ENCODE measurements at regions not wholly inside any gene's neighbourhood (a gene's known extent, or its start where the extent isn't known, plus 50 kb on each side); places are given as distances from the start of the nearest gene placed in this dataset.

GRCh38 chr10:131024259-131025131 lies 287.0 kb downstream of the TCERG1L start:
- no peaks in the 10 kb centered on the region for H3K27me3 ChIP-seq (ENCODE audit: low read depth, low read length)
- no peak overlapping the region for H3K4me3 ChIP-seq (ENCODE audit: low read length)
- TF ChIP-seq, protein P1, sequence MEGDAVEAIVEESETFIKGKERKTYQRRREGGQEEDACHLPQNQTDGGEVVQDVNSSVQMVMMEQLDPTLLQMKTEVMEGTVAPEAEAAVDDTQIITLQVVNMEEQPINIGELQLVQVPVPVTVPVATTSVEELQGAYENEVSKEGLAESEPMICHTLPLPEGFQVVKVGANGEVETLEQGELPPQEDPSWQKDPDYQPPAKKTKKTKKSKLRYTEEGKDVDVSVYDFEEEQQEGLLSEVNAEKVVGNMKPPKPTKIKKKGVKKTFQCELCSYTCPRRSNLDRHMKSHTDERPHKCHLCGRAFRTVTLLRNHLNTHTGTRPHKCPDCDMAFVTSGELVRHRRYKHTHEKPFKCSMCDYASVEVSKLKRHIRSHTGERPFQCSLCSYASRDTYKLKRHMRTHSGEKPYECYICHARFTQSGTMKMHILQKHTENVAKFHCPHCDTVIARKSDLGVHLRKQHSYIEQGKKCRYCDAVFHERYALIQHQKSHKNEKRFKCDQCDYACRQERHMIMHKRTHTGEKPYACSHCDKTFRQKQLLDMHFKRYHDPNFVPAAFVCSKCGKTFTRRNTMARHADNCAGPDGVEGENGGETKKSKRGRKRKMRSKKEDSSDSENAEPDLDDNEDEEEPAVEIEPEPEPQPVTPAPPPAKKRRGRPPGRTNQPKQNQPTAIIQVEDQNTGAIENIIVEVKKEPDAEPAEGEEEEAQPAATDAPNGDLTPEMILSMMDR (IDR thresholded peaks at IDR 0.05; ENCODE audit: low read depth, low read length): no peak
- TF ChIP-seq EZH2phosphoT487 (IDR thresholded peaks at IDR 0.05; ENCODE audit: low read depth): no peak

DNA sequence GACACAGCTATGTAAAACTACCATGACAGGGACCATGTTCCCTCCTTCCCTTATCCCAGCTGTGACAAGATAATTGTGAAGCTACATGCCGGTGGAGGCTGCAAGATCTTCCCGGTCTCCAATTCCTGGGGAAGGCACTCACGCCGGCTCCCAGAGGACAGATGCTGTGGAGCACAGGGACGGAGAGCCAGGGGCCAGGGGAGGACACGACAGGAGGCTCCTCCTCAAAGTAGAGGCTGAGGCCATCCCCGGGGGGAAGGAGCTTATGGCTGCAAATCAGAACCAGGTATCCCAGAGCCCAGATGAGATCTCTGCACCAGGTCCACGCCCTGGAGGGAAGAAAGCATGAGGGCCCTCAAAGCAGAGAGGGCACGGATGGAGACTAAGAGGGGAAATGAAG lies 286.2 kb downstream of the TCERG1L start:
- Histone ChIP-seq H3K4me3 (ENCODE audit: low read length) (no peak overlapping the region), H3K9me3 (ENCODE audit: insufficient read depth, low read length) (no peaks in the 10 kb centered on the region), H3K27ac (ENCODE audit: low read length) (no peak overlapping the region), H3K4me1 (ENCODE audit: low read length) (no peaks in the 10 kb centered on the region), H4K20me1 (ENCODE audit: insufficient read depth, low read length) (no peaks in the 10 kb centered on the region), H3K9ac (ENCODE audit: low read length) (no peak overlapping the region), H3K27me3 (ENCODE audit: low read depth, low read length) (no peaks in the 10 kb centered on the region), H3K79me2 (ENCODE audit: low read length) (no peaks in the 10 kb centered on the region), H2AFZ (ENCODE audit: low read depth, low read length) (no peak overlapping the region), H3K4me2 (ENCODE audit: low read length) (no peak overlapping the region), H3K36me3 (replicated peaks; ENCODE audit: low read depth, low read length) (no peaks in the 10 kb centered on the region)
- no peak for TF ChIP-seq EZH2phosphoT487 (IDR thresholded peaks at IDR 0.05; ENCODE audit: low read depth)
- TF ChIP-seq, protein P1 (IDR thresholded peaks at IDR 0.05; ENCODE audit: low read depth, low read length): no peak

More at GRCh38 chr10:131024259-131025131, 287.0 kb downstream of the TCERG1L start:
- no peak overlapping the region for H3K9ac ChIP-seq (ENCODE audit: low read length)
- no peaks in the 10 kb centered on the region for H3K4me1 ChIP-seq (ENCODE audit: low read length)
- no peak overlapping the region for H3K4me2 ChIP-seq (ENCODE audit: low read length)
- H3K36me3 ChIP-seq (replicated peaks; ENCODE audit: low read depth, low read length): no peaks in the 10 kb centered on the region
- H2AFZ ChIP-seq (ENCODE audit: low read depth, low read length): no peak overlapping the region
- no peak overlapping the region for H3K27ac ChIP-seq (ENCODE audit: low read length)
- H3K79me2 ChIP-seq (ENCODE audit: low read length): no peaks in the 10 kb centered on the region
- H4K20me1 ChIP-seq (ENCODE audit: insufficient read depth, low read length): no peaks in the 10 kb centered on the region
- no peaks in the 10 kb centered on the region for H3K9me3 ChIP-seq (ENCODE audit: insufficient read depth, low read length)

GRCh38 chr10:131027256-131027655 lies 284.3 kb downstream of the TCERG1L start:
- Histone ChIP-seq H2AFZ (ENCODE audit: low read depth, low read length) (no peak overlapping the region), H3K36me3 (replicated peaks; ENCODE audit: low read depth, low read length) (no peaks in the 10 kb centered on the region), H3K4me3 (ENCODE audit: low read length) (no peak overlapping the region), H3K79me2 (ENCODE audit: low read length) (no peaks in the 10 kb centered on the region), H3K9ac (ENCODE audit: low read length) (no peak overlapping the region), H4K20me1 (ENCODE audit: insufficient read depth, low read length) (no peaks in the 10 kb centered on the region), H3K4me1 (ENCODE audit: low read length) (no peaks in the 10 kb centered on the region), H3K4me2 (ENCODE audit: low read length) (no peak overlapping the region), H3K27ac (ENCODE audit: low read length) (no peak overlapping the region), H3K27me3 (ENCODE audit: low read depth, low read length) (no peaks in the 10 kb centered on the region), H3K9me3 (ENCODE audit: insufficient read depth, low read length) (no peaks in the 10 kb centered on the region)
- TF ChIP-seq EZH2phosphoT487 (IDR thresholded peaks at IDR 0.05; ENCODE audit: low read depth): no peak
- TF ChIP-seq, protein P1 (IDR thresholded peaks at IDR 0.05; ENCODE audit: low read depth, low read length): no peak

GRCh38 chr10:131031346-131031745 lies 280.2 kb downstream of the TCERG1L start:
- H3K9ac ChIP-seq (ENCODE audit: low read length): no peak overlapping the region
- no peak overlapping the region for H3K4me3 ChIP-seq (ENCODE audit: low read length)
- H3K9me3 ChIP-seq (ENCODE audit: insufficient read depth, low read length): no peaks in the 10 kb centered on the region
- TF ChIP-seq, protein P1 (IDR thresholded peaks at IDR 0.05; ENCODE audit: low read depth, low read length): no peak
- no peak for TF ChIP-seq EZH2phosphoT487 (IDR thresholded peaks at IDR 0.05; ENCODE audit: low read depth)
- H3K4me1 ChIP-seq (ENCODE audit: low read length): no peaks in the 10 kb centered on the region
- no peaks in the 10 kb centered on the region for H3K79me2 ChIP-seq (ENCODE audit: low read length)
- H3K27ac ChIP-seq (ENCODE audit: low read length): no peak overlapping the region
- H3K4me2 ChIP-seq (ENCODE audit: low read length): no peak overlapping the region
- no peaks in the 10 kb centered on the region for H4K20me1 ChIP-seq (ENCODE audit: insufficient read depth, low read length)
- no peaks in the 10 kb centered on the region for H3K27me3 ChIP-seq (ENCODE audit: low read depth, low read length)
- no peaks in the 10 kb centered on the region for H3K36me3 ChIP-seq (replicated peaks; ENCODE audit: low read depth, low read length)
- H2AFZ ChIP-seq (ENCODE audit: low read depth, low read length): no peak overlapping the region

Data from OCI-LY3 (cell line).